HG03175 (cell line): ENCODE measurements at regions not wholly inside any gene's neighbourhood (a gene's known extent, or its start where the extent isn't known, plus 50 kb on each side); places are given as distances from the start of the nearest gene placed in this dataset.

Experiments
- ATAC-seq: cut with Tn5 transposase; IDR thresholded peaks from one replicate; pipeline ENCODE4 v1.9.1; 2021; ENCODE audit warnings: mild to moderate bottlenecking, moderate library complexity; ENCODE audit not compliant: unreplicated experiment

DNA sequence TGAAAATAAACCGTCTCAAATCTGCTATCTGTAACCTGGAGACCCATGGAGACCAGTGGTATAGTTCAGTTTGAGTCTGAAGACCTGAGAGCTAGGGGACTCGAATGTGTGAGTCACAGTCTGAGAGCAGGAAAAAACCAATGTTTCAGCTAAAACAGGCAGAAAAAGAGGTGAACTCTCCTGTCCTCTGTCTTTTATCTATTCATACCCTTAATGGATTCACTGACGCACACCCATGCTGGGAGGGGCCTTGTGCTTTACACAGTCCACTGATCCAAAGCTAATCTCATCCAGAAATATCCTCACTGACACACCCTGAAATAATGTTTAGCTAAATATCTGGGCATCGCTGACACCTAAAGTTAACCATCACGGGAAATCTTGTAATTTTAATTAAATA, 297.9 kb downstream of the GPM6A start:
- no peak for ATAC-seq

DNA sequence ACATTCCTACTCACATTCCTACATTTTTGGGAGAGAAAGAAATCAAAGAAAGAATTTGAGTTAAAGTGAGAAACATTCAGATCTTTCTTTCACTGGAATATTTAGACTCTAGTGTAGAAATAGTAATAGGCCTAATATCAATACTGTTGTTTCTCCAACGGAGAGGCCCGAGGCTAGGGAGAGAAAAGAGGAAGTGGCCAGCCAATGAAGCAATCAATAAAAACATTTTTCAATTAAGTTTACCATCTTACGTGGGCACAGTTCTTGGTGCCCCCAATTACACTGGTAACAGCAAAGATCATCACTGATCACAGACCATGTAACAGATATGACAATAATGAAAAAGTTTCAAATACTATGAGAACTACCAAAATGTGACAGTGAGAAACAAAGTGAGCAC, 281.4 kb downstream of the GPM6A start:
- no peak for ATAC-seq

DNA sequence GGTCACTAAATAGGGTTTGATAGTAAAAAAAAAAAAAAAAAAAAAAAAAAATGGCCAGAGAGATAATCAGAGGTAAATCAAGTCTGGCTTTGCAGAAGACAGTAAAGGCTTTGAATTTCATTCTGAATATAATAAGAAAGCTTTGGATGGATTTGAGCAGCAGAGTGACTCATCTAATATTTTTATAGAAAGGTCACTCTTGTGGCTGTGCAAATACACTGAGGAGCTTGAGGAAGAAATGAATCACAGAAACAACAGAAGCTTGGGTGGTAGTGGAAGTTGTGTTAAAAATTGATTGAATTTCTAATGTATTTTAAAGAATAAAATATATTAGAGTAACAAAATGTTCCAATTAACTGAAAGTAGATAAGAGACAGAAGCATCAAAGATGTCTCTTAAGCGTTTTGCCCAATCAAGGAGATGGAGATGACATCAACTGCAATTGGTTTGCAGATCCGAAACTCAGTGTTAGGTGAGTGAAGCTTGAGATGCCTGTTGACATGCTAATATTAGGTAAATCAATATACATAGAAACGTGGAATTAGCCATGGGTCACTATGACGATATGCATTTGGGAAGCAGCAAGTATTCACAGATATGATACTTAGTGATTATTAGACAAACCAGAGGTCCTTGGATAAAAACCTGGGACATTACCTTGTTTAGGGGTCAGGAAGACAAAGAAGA, 280.5 kb downstream of the GPM6A start:
- ATAC-seq: no peak

DNA sequence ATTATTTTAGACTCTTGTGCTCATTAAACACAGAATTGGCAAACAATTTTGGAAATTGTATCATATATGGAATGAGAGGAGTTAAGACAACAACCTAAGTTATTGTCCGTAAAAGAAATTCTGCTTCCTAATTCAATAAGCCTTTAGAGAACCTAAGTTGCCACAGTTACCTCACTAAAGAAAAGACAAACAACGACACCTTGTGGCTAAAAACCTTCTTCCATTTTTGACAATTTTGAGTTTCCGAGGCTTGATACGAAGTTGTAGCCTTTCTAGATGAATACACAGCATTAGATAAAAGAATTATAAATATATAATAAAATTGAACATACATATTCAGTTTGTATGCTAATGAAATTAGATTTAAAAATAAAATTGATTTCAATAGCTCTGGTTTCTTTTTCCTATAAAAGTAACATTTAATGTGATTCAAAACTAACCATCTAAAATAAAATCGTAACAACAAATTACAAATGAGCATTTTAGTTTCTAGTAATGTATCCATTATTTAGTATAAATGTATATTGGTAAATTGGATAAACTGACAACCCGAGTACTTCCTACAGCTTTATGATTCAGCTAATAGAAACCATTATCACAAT, 275.1 kb downstream of the GPM6A start:
- ATAC-seq: no peak

DNA sequence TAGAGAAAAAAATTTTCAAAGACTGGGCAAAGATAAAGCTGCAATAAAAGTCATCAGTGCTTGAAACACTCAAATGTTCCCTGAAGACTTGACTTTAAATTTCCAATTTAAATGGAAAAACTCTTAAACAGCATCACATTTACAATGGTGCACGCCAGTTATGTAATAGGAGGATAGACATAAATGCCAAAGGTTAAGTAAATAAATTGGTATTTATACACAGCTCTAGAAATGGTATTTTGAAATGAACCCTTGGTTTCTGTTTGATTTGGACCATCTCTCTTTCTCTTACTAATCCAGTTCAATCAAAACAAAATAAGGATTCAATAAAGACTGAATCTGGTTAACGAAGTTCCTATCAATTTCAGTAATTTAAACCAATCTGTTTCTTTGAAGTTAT, 272.6 kb downstream of the GPM6A start:
- no peak for ATAC-seq

DNA sequence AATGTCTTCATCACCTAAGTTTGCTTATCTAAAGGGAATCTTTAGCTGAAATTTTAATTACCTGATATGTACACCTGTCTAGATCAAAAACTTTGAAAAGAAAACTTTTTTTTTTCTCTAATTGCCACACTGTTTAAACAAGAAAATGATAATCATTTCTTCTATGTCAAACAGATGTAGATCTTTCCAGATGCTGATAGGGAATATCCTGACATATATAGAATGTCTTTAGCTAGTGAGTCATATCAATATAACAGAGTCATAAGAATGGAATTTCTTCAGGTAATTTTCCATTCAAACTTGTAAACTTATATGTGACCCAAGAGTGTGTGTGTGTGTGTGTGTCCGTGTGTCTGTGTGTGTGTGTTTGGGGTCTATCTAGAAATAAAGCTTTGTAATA, 271.9 kb downstream of the GPM6A start:
- no peak for ATAC-seq

DNA sequence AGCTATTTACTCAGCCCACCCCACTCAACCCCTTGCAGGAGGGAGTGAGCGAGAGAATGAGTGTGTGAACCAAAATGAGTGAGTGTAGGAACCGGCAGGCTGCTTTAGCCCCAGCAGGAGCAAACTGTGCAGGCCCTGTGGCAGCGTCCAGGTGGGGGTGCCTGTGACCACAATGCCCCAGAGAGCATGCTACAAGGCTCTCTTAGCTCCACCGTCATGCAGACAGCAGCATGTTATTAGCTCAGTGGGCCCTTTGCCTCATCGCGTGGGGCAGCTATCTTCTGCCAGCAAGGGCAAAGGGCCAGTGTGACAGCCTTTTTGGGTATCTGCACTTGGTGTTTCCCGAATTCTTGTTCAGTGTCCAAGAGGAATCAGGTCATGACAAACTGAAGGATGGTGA, 271.3 kb downstream of the GPM6A start:
- ATAC-seq: no peak

DNA sequence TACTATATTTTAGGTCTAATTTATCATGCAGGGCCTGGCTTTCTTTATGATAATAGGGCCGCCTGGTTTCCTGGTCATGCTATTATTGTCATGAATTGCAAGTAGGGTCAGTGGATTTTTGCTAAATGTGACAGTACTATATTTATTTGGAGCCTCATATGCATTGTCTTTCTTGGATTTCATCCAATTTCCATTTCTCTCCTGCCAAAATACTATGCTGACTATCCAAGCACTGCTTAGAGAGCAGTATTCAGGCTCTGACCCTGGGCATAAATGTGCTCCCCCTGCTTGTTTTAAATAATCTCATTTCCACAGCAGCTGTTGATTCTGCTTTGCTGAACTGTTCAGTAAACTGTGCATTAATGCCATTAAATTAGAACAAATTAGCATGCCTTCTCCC, 269.3 kb downstream of the GPM6A start:
- ATAC-seq: no peak

DNA sequence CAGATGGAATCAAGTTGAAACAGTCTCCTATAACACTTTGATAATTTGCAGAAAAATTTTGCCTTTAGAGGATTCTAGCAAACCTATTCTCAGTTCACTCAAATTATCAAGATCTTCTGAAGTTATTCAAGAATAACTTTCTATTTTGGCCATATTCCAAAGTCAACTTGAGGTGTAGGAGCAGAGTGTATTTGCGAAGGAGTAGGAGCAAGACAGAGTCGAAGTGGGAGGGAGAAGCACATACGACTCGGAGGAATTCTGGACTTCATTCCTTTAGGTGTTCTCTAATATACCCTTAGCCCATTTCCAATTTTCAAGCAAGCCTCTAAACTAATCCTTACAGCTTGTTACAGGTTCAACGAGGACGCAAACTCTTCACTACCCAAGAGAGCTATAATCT, 252.9 kb downstream of the GPM6A start:
- ATAC-seq: no peak

DNA sequence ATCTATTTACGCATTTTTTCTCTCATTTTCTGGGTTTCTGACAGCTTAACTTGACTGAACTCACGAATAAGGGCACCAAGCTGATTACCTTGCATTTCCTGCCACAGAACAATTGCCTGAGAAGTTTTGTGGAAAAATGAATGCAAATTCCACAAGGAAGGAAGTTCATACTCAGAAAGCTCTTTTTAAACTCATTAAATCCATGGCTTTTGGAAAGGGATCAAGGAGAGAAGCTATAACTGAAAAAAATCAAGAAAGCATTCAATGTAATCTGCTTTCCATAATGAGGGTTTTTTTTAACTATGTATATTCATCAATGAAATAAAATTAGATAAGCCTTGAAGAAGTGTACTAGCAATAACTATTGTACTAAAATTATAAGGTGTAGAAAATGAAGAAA, 252.5 kb downstream of the GPM6A start:
- ATAC-seq: no peak

DNA sequence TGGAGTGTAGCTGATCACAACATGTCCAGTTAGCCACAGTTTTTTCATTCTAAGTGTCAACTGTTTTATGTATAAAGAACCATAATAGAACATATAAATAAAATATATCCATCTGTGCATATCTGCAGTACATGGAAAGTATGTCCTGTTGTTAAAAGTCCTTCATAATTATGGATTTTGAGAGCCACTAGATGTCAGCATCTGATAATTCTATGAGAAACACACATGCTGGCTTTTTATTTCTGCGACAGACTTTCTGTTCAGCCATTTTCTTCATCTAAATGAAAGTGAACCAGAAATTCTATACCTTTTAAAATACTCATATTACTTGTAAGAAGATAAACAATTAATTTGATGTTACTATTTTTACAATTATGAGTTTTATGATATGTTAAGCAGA, 251.5 kb downstream of the GPM6A start:
- ATAC-seq: no peak

DNA sequence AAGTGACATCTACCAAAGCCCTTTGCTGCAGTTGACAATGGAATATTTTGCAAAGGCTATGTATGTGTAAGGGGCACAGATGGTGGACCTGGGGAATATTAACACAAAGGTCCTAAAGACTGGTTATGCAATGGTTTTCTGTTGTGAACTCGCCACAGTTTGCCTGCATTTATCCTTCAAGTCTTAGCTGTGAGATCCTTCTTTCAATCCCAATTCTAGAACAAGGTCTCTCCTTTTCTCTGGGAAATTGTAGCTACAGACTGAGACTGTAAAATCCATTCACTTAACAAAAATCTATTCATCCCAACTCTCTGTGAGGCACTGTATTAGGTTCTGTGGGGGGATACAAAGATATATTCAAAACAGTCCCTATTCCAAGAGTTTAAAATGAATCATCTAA, 250.4 kb downstream of the GPM6A start:
- no peak for ATAC-seq

DNA sequence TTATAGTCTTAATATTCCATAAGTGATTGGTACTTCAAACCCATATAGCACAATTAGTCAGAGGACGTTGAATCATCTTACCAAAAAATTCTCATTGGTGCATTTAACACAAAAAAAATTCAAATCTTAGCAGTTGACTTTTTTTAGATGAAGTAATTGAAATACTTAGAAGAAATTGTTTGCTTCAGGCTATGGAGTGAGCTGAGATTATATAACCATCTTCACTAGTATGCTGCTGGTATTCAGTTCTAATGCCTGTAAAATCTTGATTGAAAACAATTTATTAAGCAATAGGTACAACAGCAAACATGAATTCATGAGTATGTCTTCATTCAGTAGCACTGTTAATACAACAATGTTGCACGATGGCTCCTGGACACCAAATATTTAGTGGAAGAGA, 250.0 kb downstream of the GPM6A start:
- no peak for ATAC-seq

DNA sequence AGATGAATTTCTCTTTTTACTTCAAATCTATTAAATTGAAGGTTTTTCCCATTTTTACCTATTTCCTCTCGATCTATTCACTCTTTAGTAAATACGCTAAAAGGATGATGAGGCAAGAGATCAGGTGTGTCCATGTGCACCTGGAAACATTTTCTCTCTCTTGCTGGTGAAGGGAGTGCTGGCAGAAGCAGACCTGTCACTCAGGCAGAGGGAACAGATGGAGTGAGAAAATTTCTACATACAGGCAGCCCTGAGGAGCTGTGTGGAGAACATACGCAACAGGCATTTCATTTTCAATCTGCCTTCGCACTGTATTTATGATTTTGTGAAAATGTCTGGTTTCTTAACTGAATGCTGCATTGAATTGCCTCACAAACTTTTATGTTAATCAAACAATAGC, 249.5 kb downstream of the GPM6A start:
- no peak for ATAC-seq
